Stimulated activated naive CD8-positive, alpha-beta T cell treated with anti-CD3 and anti-CD28 coated beads, Interleukin-15, amount 100 ng/mL, for 72 hours (primary cell): ENCODE measurements at regions not wholly inside any gene's neighbourhood (a gene's known extent, or its start where the extent isn't known, plus 50 kb on each side); places are given as distances from the start of the nearest gene placed in this dataset.

ENCODE experiments used
- ATAC-seq: fragments of 150-1000 bp; cut with Tn5 transposase; 2 replicates; pipeline ENCODE4 v1.10.0; 2021; ENCODE audit warnings: mild to moderate bottlenecking, moderate library complexity
- DNase-seq, 2 donors: peaks; one replicate each; pipeline ENCODE4 v3.0.0; 2021 to 2022
- H3K27ac Mint-ChIP-seq, 2 donors: one replicate each; pipeline ENCODE4 v1.8.0; 2022; ENCODE audit warnings: mild to moderate bottlenecking in 2 of 2, mixed read lengths in 2 of 2, moderate library complexity in 2 of 2
- H3K27me3 Mint-ChIP-seq: one replicate; pipeline ENCODE4 v1.8.0; 2022; ENCODE audit warnings: mixed read lengths
- H3K4me1 Mint-ChIP-seq: one replicate; pipeline ENCODE4 v1.8.0; 2022; ENCODE audit warnings: mild to moderate bottlenecking, mixed read lengths
- H3K4me3 Mint-ChIP-seq, 2 donors: one replicate each; pipeline ENCODE4 v1.8.0; 2022; ENCODE audit warnings: mild to moderate bottlenecking in 2 of 2, mixed read lengths in 2 of 2, moderate library complexity in 1 of 2
- H3K9me3 Mint-ChIP-seq, 2 donors: one replicate each; pipeline ENCODE4 v1.8.0; 2022; ENCODE audit warnings: mixed read lengths in 2 of 2

DNA sequence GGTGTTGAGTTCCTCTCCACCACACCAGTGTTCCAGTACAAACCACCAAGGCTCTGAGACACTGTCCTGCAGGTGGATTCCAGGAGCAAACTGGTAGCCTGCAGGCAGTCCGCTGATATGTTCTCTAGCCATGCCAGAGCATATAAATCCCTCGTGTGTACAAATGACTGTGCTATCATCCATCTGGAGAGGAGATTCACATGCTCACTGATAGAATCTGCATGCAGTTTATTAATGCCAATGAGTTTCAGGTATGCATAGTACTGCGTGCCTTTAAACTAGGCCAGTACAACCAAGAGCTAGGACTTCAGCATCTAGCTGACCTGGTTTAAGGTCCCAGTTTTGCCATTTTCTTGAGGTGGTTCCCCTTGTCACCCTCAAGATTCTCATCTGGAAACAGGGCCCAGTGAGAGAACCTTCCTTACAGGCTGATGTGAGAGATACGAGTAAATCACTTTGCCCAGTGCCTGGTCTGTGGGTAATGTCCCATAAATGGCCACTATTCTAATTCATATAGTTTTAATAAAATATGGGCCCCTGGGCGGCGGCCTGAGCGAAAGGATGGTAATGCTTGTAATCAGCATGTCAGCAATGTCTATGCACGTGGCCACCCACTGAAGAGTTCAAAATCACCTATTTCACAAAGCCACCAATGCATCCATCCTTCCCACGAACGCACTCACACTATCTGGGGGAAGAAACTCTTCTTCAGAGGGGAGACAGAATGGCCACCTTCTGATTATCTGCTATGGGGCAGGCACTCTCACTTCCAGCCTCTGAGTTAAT is 268.0 kb upstream of the ZMIZ1 start:
- no peak overlapping the region for H3K27ac Mint-ChIP-seq
- DNase-seq (no peak), ATAC-seq (no peak)
- peaks cover 7% of the 10 kb centered on the region for H3K27me3 Mint-ChIP-seq
- H3K4me3 Mint-ChIP-seq = no peak overlapping the region
- H3K4me1 Mint-ChIP-seq = no peaks in the 10 kb centered on the region
- no peaks in the 10 kb centered on the region for H3K9me3 Mint-ChIP-seq

DNA sequence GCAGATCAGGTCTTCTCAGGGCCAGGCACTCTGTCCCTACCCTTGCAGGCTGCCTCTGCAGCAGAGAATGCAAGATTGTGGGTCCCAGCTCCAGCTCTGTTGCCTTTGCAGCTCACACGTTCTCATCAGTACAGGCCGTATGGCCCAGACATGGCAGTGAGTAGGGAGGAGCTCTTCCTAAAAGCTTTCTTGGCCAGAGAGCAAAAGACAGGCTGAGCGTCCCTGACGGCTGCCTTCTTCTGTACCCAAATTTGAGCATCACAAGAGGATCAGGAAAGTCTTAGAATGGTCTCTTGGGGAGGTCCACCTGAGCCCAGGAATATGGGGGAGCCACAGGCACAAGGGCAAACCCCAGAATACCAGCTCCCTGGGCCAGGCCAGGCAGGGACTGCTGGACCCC is 266.3 kb upstream of the ZMIZ1 start:
- ATAC-seq (no peak), DNase-seq (no peak)
- Mint-ChIP-seq H3K4me1 (no peaks in the 10 kb centered on the region), H3K27me3 (peaks cover 7% of the 10 kb centered on the region), H3K27ac (peak overlapping the region in 1 of 2 donors; percentile 61), H3K4me3 (no peak overlapping the region), H3K9me3 (no peaks in the 10 kb centered on the region)

DNA sequence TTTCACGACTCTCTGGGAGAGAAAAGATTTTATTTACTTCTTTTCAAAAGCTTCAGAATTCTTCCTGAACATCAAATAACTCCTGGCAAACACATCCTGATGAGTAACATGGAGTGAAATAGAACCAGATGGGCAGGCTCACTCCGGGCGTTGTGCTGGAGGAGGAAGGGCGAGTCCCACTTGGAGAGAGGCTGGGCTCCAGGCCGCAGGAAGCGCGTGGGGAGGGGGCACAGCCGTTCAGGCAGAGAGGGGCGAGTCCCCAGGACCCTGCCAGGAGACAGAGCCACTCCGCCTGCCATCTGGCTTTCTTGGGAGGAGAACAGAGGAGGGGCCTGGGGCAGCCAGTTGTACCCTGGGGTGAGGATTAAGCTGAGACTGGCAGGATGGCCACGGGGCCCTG is 265.9 kb upstream of the ZMIZ1 start:
- H3K27me3 Mint-ChIP-seq = peaks cover 7% of the 10 kb centered on the region
- ATAC-seq (no peak), DNase-seq (no peak)
- no peaks in the 10 kb centered on the region for H3K4me1 Mint-ChIP-seq
- H3K27ac Mint-ChIP-seq = no peak overlapping the region
- H3K4me3 Mint-ChIP-seq = no peak overlapping the region
- no peaks in the 10 kb centered on the region for H3K9me3 Mint-ChIP-seq

DNA sequence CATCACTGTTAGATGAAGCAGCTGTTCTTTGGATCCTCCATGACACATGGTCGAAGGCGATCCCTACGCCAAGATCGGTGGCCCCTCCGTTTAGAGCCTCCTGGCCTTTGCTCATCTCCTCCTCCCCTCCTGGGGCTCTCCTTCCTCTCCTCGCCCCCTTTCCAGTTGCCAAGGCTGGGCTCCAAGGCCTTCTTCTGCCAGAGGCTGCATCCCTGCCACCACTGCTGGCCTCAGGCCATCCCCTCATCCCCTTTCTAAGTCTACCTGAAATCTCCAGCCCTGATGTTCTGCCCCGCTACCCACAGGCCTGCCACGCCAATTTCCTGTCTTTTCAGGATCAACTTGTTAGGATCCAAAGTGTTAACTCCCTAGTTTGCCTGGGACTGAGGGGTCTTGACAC is 265.1 kb upstream of the ZMIZ1 start:
- DNase-seq (no peak), ATAC-seq (no peak)
- Mint-ChIP-seq H3K27ac (no peak overlapping the region), H3K9me3 (no peaks in the 10 kb centered on the region), H3K4me3 (no peak overlapping the region), H3K4me1 (no peaks in the 10 kb centered on the region), H3K27me3 (peaks cover 7% of the 10 kb centered on the region)

DNA sequence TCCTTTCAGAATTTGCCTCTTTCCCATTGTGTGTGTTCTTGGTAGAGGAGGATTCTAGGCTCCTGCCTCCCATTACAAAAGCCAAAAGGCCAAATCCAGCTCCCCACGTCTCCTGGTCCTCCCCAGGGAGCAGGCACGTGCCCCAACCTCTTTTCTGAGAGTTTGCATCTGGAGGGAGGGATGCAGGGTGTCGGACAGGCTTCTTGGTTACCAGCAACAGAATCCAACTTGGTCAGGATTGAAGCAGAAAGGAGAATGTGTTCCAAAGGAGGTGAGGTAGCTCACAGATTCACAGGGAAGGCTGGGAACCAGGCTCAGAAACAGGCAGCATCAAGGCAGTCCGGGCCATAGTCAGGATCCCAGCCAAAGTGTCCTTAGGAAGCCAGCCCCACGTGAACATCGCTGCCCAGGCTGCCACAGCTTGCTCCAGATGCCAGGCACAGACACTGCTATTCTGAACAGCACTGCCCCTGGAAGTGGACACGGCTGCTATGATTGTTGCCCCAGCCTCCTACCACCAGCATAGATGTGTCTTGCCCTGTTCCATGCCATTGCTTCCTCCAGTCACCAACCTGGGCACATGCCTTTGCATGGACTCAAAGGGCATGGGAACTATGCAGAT is 264.2 kb upstream of the ZMIZ1 start:
- no peaks in the 10 kb centered on the region for H3K9me3 Mint-ChIP-seq
- no peak for ATAC-seq
- H3K4me1 Mint-ChIP-seq = no peaks in the 10 kb centered on the region
- no peak overlapping the region for H3K27ac Mint-ChIP-seq
- H3K27me3 Mint-ChIP-seq = peaks cover 7% of the 10 kb centered on the region
- no peak overlapping the region for H3K4me3 Mint-ChIP-seq
- no peak for DNase-seq

DNA sequence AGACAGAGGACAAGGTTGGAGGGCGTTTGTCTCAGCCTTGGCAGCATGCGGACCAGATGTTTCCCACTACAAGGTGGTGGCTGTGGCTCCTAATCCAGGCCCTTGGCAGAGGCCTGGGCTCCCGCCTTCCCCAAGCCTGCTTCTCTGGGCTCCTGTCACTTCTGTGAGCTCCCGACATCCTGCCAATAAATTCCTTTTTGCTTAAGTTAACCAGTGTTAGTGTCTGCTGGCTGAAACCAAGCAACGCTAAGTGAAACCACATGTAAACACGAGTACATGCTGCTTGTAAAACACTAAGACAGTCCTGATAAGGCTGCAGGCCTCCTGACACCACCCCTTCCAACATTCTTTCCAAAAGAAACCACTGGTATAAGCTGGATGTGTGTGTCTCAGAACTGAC is 263.6 kb upstream of the ZMIZ1 start:
- ATAC-seq (no peak), DNase-seq (no peak)
- Mint-ChIP-seq H3K4me1 (no peaks in the 10 kb centered on the region), H3K27ac (no peak overlapping the region), H3K9me3 (no peaks in the 10 kb centered on the region), H3K4me3 (no peak overlapping the region), H3K27me3 (peaks cover 2% of the 10 kb centered on the region)

DNA sequence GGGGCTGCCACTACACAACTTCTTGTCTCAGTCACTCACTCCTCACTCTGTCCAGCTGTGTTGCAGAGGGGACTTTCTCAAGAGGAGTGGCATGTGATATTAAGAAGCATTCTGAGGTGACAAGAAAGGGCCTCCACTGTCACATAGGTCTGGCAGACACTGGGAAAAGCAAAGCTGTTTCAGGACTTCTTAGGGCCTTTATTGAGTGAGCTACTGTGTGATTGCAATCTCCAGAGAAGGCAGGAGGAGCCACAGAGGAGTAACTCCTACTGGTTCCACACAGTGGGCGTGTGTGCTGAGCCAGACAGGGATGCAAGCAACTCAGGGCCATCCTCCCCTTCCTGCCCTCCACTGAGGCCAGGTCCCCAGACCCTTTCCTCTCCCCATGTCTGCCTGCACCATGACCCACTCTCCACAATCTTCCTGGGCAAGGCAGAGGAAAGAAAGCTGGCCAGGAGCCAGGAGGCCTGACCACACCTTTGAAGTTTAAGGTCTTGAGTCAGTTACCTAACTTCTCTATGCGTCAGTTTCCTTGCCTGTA is 262.0 kb upstream of the ZMIZ1 start:
- H3K4me3 Mint-ChIP-seq = no peak overlapping the region
- H3K4me1 Mint-ChIP-seq = no peaks in the 10 kb centered on the region
- no peak for DNase-seq
- H3K27ac Mint-ChIP-seq = no peak overlapping the region
- H3K27me3 Mint-ChIP-seq = no peaks in the 10 kb centered on the region
- no peaks in the 10 kb centered on the region for H3K9me3 Mint-ChIP-seq
- ATAC-seq = no peak

DNA sequence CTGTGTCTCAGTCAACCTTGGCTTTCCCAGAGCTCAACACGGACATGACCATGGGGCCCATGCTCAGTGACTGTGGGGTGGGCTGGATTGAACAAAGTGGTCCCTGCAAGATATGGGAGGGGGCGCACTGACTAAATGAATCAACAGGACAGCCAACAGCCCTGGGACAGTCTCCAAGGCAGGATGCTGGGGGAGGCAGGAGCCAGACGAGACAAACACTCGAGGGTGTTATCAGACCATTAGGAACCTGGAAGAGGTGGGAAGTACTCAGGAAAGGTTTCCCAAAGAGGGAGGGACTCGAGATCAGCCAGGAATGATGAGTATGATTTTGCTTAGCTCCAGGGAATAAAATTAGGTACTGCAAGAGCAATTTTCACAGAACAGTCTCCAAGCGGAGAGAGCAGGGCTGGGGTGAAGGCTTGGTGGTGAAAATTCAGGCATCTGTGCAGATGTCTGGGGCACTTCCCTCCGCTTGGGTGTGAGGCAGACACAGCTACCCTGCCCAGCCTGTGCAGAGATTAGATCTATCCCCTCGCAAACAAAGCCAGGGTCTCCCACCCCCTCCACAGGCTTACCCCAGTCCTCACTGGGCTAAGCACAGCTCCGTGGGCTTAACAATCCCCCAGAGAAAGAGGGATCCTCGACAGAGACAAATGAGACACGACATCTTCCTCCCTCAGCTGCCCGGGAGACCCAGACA is 261.1 kb upstream of the ZMIZ1 start:
- no peak for ATAC-seq
- H3K27ac Mint-ChIP-seq = no peak overlapping the region
- no peak for DNase-seq
- no peaks in the 10 kb centered on the region for H3K27me3 Mint-ChIP-seq
- H3K9me3 Mint-ChIP-seq = no peaks in the 10 kb centered on the region
- H3K4me1 Mint-ChIP-seq = no peaks in the 10 kb centered on the region
- no peak overlapping the region for H3K4me3 Mint-ChIP-seq

DNA sequence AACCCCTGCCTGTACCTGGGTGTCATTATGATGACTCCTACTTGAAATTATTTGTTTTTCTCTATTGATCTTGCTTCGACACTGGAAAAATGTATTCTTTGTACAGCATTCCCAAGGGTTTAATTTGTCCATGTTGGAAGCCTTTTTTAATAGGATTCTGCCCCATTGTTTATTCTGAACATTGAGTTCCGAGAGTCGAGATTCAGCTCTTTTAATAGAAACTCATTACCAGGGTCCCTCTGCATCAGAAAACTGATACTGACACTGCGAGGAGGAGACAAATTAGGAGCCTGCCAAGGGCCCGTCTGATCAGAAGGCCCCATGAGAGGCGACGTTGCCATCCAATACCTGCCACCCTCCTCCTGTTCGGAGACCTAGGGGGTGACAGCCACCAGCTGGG is 260.5 kb upstream of the ZMIZ1 start:
- Mint-ChIP-seq H3K4me3 (no peak overlapping the region), H3K9me3 (no peaks in the 10 kb centered on the region), H3K27me3 (no peaks in the 10 kb centered on the region), H3K4me1 (no peaks in the 10 kb centered on the region), H3K27ac (no peak overlapping the region)
- no peak for ATAC-seq
- no peak for DNase-seq

DNA sequence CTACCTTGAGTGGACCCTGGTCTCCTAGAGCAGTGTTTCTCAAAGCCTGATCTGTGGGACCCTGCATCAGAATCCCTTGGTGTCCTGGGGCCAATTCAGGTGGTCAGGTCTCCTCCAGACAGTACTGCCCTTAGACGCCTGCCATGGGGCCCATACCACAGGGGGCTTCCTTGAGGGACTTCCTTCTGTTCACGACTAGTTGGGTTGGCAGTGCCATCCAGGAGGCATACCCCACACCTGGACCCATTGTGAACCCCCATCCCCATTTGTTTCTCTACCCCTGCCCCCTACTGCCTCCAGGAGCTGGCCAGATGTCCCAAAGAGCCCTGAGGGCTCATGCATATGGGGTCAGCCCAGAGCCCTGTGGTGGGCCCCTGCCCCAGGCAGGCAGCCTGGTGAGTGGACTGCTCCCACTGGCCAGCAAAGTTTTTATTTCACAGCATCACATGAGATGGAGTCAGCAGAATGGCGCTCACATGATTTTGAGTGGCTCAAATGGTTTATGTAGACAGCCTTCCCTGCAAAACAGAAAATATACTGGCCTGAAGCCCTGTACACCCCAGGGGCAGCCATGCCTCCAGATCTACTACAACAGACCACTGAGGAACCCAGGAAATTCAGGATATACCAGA is 259.9 kb upstream of the ZMIZ1 start:
- DNase-seq (no peak), ATAC-seq (no peak)
- H3K9me3 Mint-ChIP-seq = no peaks in the 10 kb centered on the region
- no peaks in the 10 kb centered on the region for H3K4me1 Mint-ChIP-seq
- no peak overlapping the region for H3K4me3 Mint-ChIP-seq
- H3K27me3 Mint-ChIP-seq = no peaks in the 10 kb centered on the region
- no peak overlapping the region for H3K27ac Mint-ChIP-seq

DNA sequence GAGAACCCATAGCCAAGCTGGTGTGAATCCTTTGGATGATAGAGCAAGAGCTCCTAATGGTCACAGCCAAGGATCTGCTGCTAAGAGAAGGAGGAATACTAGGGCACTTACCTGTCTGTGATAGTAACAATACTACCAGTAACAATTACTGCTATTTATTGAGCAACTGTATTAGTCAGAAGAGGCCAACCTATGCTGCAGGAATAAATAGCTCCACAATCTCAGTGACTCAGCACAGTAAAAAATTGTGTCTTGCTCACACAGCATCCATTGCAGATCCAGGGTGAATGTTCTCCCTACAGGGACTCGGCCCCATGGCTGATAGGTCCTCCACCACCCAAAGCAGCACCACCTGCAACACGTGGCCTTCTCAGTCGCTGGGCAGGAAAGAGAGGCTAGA is 257.6 kb upstream of the ZMIZ1 start:
- H3K9me3 Mint-ChIP-seq = no peaks in the 10 kb centered on the region
- H3K27ac Mint-ChIP-seq = no peak overlapping the region

DNA sequence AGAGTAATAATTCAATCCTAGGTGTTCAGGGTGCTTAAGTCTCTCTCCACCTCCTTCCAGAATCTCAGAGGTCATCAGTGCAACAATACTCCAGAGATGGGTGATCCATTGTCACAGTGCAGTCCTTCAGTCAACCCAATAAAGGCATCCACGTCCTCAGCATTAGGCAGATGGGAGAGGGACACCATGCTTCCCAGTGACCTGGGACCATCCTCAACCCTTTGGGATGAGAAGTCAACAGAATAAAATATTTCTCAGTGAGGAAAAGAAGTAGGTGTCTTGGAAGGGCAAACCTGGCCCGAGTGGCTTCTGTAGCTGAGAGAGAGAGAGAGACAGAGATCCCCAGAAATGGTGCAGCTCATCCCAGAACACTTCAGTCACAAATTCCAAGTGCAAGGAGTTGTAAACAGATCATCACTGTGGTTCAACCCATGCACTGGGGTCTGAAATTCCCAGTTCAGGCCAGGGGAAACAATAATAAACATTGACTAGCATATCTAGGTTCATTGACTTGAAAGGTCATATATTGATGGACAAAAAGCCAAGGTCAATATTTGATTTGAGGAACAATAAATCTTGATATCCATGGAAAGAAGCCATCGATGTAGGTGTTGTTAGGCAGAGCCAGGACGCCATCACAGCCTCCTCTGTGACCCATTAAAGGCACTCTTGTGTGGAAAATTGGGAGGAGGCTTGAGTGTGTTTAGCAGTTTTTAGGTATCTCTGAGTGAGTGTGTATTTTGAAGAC is 256.0 kb upstream of the ZMIZ1 start:
- Mint-ChIP-seq H3K4me3 (no peak overlapping the region), H3K27ac (no peak overlapping the region), H3K27me3 (no peaks in the 10 kb centered on the region), H3K4me1 (no peaks in the 10 kb centered on the region), H3K9me3 (no peaks in the 10 kb centered on the region)
- ATAC-seq = no peak
- DNase-seq = no peak

More for the DNA sequence above, 257.6 kb upstream of the ZMIZ1 start:
- DNase-seq (no peak), ATAC-seq (no peak)
- Mint-ChIP-seq H3K27me3 (no peaks in the 10 kb centered on the region), H3K4me1 (no peaks in the 10 kb centered on the region), H3K4me3 (no peak overlapping the region)

DNA sequence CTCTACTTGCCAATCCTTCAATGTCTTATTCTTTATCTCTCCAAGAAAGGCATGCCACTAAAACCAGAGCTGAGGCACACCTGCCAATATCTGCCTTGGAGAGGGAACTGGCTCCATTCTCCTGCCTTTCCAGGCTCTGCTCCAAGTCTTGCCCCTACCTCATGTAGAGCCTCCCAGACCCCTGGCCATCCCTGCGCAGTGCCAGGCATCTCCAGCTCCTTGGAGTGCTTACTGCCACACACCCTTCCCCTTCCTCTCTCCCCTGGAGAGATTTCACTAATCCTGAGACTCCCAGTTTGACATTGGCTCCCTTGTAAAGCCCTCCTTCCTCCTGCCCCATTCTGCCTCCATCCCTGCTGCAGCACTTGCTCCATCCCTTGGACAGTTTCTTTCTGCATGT is 255.2 kb upstream of the ZMIZ1 start:
- Mint-ChIP-seq H3K4me1 (no peaks in the 10 kb centered on the region), H3K9me3 (no peaks in the 10 kb centered on the region), H3K27ac (no peak overlapping the region), H3K4me3 (no peak overlapping the region), H3K27me3 (no peaks in the 10 kb centered on the region)
- ATAC-seq = no peak
- DNase-seq = no peak

DNA sequence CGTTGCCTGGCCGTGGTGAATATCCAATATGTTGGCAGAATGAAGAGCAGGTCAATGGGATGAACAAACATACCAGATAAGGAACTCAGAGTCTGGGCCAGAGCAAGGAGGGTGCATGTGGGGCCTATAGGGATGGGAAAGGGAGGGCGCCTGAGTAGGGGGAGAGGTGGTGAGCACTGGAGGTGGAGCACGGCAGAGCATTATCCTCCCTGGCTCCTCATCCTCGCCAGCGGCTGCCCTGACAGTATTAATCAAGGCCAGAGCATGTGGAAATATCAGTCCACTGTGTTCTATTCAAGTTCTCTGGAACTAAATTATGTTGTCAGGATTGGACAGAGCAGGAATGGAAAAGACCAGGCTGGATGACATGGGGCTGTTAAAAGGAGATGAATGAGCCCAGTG is 254.8 kb upstream of the ZMIZ1 start:
- Mint-ChIP-seq H3K9me3 (no peaks in the 10 kb centered on the region), H3K4me3 (no peak overlapping the region), H3K4me1 (no peaks in the 10 kb centered on the region), H3K27ac (no peak overlapping the region), H3K27me3 (no peaks in the 10 kb centered on the region)
- ATAC-seq (no peak), DNase-seq (no peak)

DNA sequence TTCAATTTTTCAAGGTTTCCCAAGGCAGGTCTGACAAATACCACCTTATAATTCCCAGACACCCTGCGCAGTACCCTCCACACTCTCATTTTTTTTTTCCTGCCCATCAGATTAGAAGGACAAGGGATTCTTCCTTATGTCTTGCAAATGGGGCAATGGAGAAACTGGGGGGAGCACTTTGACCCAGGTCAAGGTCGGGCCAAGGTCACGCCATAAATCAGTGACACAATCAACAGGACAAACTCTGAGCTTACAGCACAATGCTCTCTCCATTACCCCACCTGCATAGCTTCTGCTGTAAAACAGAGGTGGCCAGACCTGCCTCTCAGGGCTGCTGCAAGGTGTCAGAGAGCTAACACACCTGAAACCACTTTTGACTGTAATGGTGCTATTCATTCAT is 254.4 kb upstream of the ZMIZ1 start:
- ATAC-seq (no peak), DNase-seq (no peak)
- Mint-ChIP-seq H3K27ac (no peak overlapping the region), H3K9me3 (no peaks in the 10 kb centered on the region), H3K4me3 (no peak overlapping the region), H3K27me3 (no peaks in the 10 kb centered on the region), H3K4me1 (no peaks in the 10 kb centered on the region)
